ENCODE measurements at regions not wholly inside any gene's neighbourhood (a gene's known extent, or its start where the extent isn't known, plus 50 kb on each side); places are given as distances from the start of the nearest gene placed in this dataset.

DNA sequence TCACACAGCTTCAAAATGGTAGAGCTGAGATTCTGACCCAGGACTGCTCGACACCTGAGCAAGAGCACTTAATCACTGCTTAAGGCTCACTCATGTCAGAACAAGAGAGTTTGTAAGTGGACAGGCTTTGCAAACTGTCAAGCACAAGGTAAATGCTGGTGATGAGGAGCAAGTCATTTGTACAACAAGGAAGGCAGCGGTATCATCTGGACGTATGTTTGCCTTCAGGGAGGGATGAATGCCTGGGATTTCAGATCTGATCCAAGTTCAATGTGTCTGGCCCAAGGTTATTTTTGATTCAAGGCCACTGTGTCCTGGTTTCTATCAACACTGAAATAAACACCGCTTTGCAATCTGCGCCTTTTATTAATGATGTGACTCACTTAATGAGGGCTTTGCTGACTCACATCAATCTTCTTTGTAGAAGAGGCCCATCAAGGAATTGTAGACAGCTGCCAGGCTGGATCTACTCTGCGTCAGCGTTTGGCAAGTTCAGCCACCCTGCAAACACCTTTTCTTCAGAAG is 174.4 kb upstream of the HS3ST3A1 start:
- H3K4me1 ChIP-seq (ENCODE audit: control insufficient read depth in 5 of 5, insufficient read depth in 5 of 5, low read length in 5 of 5), result no peaks in the 10 kb centered on the region
- H3K27ac ChIP-seq (ENCODE audit: low read depth, low read length), result no peak overlapping the region
- no peaks in the 10 kb centered on the region for H3K36me3 ChIP-seq (ENCODE audit: control insufficient read depth in 5 of 5, insufficient read depth in 5 of 5, low read length in 5 of 5)
- no peak overlapping the region for H3K9ac ChIP-seq (ENCODE audit: low read length in 5 of 5)
- no peak overlapping the region for H3K4me3 ChIP-seq (ENCODE audit: low read depth in 1 of 5, low read length in 5 of 5)
- H3K9me3 ChIP-seq (ENCODE audit: control insufficient read depth in 5 of 5, low read length in 5 of 5), result peaks cover 0 to 15% (median 9%) of the 10 kb centered on the region in 5 donors
- no peaks in the 10 kb centered on the region for H3K27me3 ChIP-seq (ENCODE audit: control insufficient read depth in 5 of 5, insufficient read depth in 4 of 5, low read length in 5 of 5)

DNA sequence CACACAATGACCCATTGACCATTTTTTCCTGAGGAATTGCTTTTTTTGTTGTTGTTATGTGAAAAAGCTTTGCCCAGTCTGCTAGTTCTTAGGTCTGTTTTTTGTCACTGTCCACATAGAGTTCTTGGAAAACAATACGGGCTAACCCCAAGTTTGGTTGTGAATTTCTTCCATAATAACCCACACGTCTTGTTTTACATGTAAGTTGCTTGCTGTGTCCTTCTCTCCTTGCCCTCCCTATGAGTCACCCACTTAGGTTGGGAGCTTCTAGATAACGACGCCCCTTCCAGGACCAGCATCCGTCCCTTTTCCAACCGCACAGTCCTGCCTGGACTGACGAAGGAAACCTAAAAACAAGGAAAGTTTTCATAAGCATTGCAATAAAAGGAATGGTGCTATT is 175.3 kb upstream of the HS3ST3A1 start:
- Histone ChIP-seq H3K27ac (ENCODE audit: low read depth, low read length) (no peak overlapping the region), H3K27me3 (ENCODE audit: control insufficient read depth in 5 of 5, insufficient read depth in 4 of 5, low read length in 5 of 5) (no peaks in the 10 kb centered on the region), H3K4me1 (ENCODE audit: control insufficient read depth in 5 of 5, insufficient read depth in 5 of 5, low read length in 5 of 5) (no peaks in the 10 kb centered on the region), H3K9me3 (ENCODE audit: control insufficient read depth in 5 of 5, low read length in 5 of 5) (peaks cover 0 to 15% (median 7%) of the 10 kb centered on the region in 5 donors), H3K36me3 (ENCODE audit: control insufficient read depth in 5 of 5, insufficient read depth in 5 of 5, low read length in 5 of 5) (no peaks in the 10 kb centered on the region), H3K4me3 (ENCODE audit: low read depth in 1 of 5, low read length in 5 of 5) (no peak overlapping the region), H3K9ac (ENCODE audit: low read length in 5 of 5) (no peak overlapping the region)

DNA sequence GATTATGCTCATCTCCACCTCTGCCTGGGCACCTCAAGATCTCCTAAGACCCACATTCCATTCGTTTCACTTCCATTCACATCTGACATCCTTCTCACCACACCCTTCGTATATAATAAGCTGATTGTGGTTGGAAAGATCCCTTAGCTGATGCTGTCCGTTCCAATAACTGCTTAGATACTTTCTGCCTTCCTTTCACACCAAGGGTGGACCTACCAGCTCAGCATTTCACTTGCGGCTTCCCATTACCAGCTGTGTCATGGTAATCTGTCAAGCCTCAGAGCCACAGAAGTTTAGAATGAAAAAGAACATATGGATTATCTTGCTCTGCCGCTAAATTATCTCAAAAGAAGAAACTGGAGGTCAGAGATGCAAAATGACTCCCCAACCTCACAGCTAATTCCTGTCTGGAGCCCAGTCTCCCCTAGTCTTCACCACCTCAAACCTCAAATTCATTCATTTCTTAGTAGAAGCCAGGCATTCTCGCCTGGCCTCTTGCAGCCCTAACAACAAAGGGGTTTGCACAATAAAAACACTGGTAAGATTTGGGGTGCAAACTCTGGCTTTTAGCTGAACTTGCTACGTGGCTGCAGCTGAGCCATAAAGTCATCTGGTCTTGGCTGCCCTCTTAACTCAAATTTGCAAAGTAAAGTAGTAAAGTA is 182.8 kb upstream of the HS3ST3A1 start:
- no peaks in the 10 kb centered on the region for H3K4me1 ChIP-seq (ENCODE audit: control insufficient read depth in 5 of 5, insufficient read depth in 5 of 5, low read length in 5 of 5)
- H3K27ac ChIP-seq (ENCODE audit: low read depth, low read length), result no peak overlapping the region
- no peak overlapping the region for H3K4me3 ChIP-seq (ENCODE audit: low read depth in 1 of 5, low read length in 5 of 5)
- no peaks in the 10 kb centered on the region for H3K9me3 ChIP-seq (ENCODE audit: control insufficient read depth in 5 of 5, low read length in 5 of 5)
- H3K9ac ChIP-seq (ENCODE audit: low read length in 5 of 5), result no peak overlapping the region
- no peaks in the 10 kb centered on the region for H3K36me3 ChIP-seq (ENCODE audit: control insufficient read depth in 5 of 5, insufficient read depth in 5 of 5, low read length in 5 of 5)
- no peaks in the 10 kb centered on the region for H3K27me3 ChIP-seq (ENCODE audit: control insufficient read depth in 5 of 5, insufficient read depth in 4 of 5, low read length in 5 of 5)

DNA sequence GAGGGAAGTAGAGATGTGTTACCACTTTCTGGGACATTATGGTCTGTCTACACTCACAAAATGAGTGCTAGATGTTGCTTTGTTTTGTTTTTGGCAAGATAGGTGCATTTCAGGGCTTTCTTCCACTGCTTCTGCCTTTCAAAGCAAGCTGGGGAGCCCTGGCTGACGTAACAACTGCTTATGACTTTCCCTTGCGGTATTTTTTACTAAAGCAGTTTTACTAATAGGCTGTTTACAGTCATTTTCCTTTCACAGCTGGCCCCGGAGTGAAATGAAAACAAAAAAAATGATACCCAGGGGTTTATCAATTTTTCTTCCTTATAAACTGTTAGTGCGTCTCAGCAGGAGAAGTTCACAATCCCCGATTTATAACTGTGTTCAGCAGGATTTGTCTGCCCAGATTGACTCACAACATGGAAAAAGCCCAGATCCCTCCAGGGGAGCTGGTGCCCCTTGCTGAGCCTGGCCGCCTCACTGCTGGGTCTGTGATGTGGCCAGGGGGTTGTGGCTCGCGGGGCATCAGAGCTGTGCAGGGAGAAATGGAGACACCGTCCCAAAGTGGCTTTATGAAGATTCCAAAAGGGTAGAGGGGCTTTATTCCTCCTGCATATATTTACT is 184.4 kb upstream of the HS3ST3A1 start:
- Histone ChIP-seq H3K9ac (ENCODE audit: low read length in 5 of 5) (no peak overlapping the region), H3K36me3 (ENCODE audit: control insufficient read depth in 5 of 5, insufficient read depth in 5 of 5, low read length in 5 of 5) (no peaks in the 10 kb centered on the region), H3K9me3 (ENCODE audit: control insufficient read depth in 5 of 5, low read length in 5 of 5) (peaks cover 0 to 5% (median 2%) of the 10 kb centered on the region in 5 donors), H3K4me1 (ENCODE audit: control insufficient read depth in 5 of 5, insufficient read depth in 5 of 5, low read length in 5 of 5) (no peaks in the 10 kb centered on the region), H3K4me3 (ENCODE audit: low read depth in 1 of 5, low read length in 5 of 5) (no peak overlapping the region), H3K27ac (ENCODE audit: low read depth, low read length) (no peak overlapping the region), H3K27me3 (ENCODE audit: control insufficient read depth in 5 of 5, insufficient read depth in 4 of 5, low read length in 5 of 5) (no peaks in the 10 kb centered on the region)

DNA sequence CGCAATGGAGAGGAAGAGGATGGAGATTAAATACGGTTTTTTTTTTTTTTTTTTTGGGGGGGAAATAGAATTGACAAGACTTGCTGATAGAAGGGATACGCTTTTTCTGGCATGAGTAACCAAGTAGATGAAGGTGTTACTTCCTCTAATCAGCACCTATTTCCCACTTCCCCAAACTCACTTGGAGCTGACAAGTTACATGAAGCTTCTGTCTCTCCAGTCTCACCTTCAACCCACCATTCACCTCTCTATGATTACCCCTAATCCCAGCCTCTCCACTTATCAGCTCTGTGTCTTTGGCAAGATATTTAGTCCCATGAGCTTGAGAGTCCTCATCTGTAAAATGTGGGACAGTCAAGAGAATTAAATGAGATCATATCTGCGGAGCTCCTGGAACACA is 185.9 kb upstream of the HS3ST3A1 start:
- Histone ChIP-seq H3K27me3 (ENCODE audit: control insufficient read depth in 5 of 5, insufficient read depth in 4 of 5, low read length in 5 of 5) (no peaks in the 10 kb centered on the region), H3K9ac (ENCODE audit: low read length in 5 of 5) (no peak overlapping the region), H3K4me1 (ENCODE audit: control insufficient read depth in 5 of 5, insufficient read depth in 5 of 5, low read length in 5 of 5) (no peaks in the 10 kb centered on the region), H3K36me3 (ENCODE audit: control insufficient read depth in 5 of 5, insufficient read depth in 5 of 5, low read length in 5 of 5) (no peaks in the 10 kb centered on the region), H3K4me3 (ENCODE audit: low read depth in 1 of 5, low read length in 5 of 5) (no peak overlapping the region), H3K27ac (ENCODE audit: low read depth, low read length) (no peak overlapping the region), H3K9me3 (ENCODE audit: control insufficient read depth in 5 of 5, low read length in 5 of 5) (peaks cover 0 to 5% (median 2%) of the 10 kb centered on the region in 5 donors)

DNA sequence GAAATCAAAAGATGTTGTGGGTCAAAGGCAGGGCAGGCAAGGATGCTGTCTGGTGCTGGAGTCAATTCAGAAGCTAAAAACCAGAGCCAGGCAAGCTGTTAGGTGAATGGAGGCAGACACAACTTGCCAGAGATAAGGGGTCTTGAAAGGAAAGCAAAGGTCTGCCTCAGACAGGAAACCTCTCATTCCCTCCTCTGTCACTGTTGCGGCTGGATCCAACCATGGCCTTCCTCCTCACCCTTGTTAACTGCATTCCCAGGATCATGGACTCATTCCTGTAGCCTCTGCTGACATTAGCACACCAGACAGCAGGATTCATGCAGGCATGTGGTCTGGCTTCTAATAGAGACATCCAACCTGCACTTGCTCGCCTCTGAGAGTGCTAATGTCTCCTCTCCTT is 186.7 kb upstream of the HS3ST3A1 start:
- Histone ChIP-seq H3K4me3 (ENCODE audit: low read depth in 1 of 5, low read length in 5 of 5) (no peak overlapping the region), H3K36me3 (ENCODE audit: control insufficient read depth in 5 of 5, insufficient read depth in 5 of 5, low read length in 5 of 5) (no peaks in the 10 kb centered on the region), H3K27ac (ENCODE audit: low read depth, low read length) (no peak overlapping the region), H3K9ac (ENCODE audit: low read length in 5 of 5) (no peak overlapping the region), H3K4me1 (ENCODE audit: control insufficient read depth in 5 of 5, insufficient read depth in 5 of 5, low read length in 5 of 5) (no peaks in the 10 kb centered on the region), H3K27me3 (ENCODE audit: control insufficient read depth in 5 of 5, insufficient read depth in 4 of 5, low read length in 5 of 5) (no peaks in the 10 kb centered on the region), H3K9me3 (ENCODE audit: control insufficient read depth in 5 of 5, low read length in 5 of 5) (peaks cover 0 to 5% (median 2%) of the 10 kb centered on the region in 5 donors)

DNA sequence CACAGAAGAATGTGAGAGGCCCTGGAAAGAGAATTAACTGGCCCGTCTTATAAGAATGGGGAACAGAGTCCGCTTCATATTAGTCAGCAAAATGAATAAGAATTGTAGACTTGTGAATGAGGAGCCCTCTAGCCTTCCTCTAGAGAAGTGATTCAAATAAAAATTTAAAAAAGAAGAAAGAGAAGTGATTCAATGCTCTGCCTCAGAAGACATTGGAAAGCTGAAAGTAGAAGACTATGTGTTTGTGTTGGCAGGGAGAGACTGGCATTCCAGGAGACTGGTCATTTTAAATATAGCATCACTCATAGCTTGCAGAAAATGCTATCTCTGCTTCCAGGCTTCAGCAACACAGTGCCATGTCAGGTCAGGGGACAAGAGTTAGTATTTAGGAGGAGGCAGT is 190.6 kb upstream of the HS3ST3A1 start:
- Histone ChIP-seq H3K9ac (ENCODE audit: low read length in 5 of 5) (no peak overlapping the region), H3K4me3 (ENCODE audit: low read depth in 1 of 5, low read length in 5 of 5) (no peak overlapping the region), H3K9me3 (ENCODE audit: control insufficient read depth in 5 of 5, low read length in 5 of 5) (peaks cover 0 to 5% (median 2%) of the 10 kb centered on the region in 5 donors), H3K27ac (ENCODE audit: low read depth, low read length) (no peak overlapping the region), H3K36me3 (ENCODE audit: control insufficient read depth in 5 of 5, insufficient read depth in 5 of 5, low read length in 5 of 5) (no peaks in the 10 kb centered on the region), H3K27me3 (ENCODE audit: control insufficient read depth in 5 of 5, insufficient read depth in 4 of 5, low read length in 5 of 5) (no peaks in the 10 kb centered on the region), H3K4me1 (ENCODE audit: control insufficient read depth in 5 of 5, insufficient read depth in 5 of 5, low read length in 5 of 5) (no peaks in the 10 kb centered on the region)

DNA sequence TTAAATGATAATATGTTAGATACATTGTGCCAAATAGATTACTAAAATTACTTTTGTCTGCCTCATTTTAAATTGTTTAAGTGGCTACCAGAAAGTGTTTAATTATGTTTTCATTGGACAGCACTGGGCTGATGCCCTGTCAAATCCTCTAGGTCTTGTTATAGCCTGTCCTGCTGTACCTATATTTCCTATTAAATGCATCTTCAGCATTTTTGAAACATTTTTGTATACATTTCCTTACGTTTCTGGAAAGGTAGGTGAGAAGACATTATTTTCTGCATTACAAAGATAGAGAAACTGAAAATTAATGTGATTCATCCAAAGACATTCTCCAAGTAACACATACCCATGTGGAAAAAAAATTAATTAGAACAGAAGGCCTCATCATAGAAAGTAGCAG is 192.2 kb upstream of the HS3ST3A1 start:
- no peaks in the 10 kb centered on the region for H3K36me3 ChIP-seq (ENCODE audit: control insufficient read depth in 5 of 5, insufficient read depth in 5 of 5, low read length in 5 of 5)
- no peak overlapping the region for H3K4me3 ChIP-seq (ENCODE audit: low read depth in 1 of 5, low read length in 5 of 5)
- H3K9ac ChIP-seq (ENCODE audit: low read length in 5 of 5), result no peak overlapping the region
- H3K4me1 ChIP-seq (ENCODE audit: control insufficient read depth in 5 of 5, insufficient read depth in 5 of 5, low read length in 5 of 5), result no peaks in the 10 kb centered on the region
- peaks cover 0 to 5% (median 2%) of the 10 kb centered on the region in 5 donors for H3K9me3 ChIP-seq (ENCODE audit: control insufficient read depth in 5 of 5, low read length in 5 of 5)
- H3K27me3 ChIP-seq (ENCODE audit: control insufficient read depth in 5 of 5, insufficient read depth in 4 of 5, low read length in 5 of 5), result no peaks in the 10 kb centered on the region
- no peak overlapping the region for H3K27ac ChIP-seq (ENCODE audit: low read depth, low read length)

DNA sequence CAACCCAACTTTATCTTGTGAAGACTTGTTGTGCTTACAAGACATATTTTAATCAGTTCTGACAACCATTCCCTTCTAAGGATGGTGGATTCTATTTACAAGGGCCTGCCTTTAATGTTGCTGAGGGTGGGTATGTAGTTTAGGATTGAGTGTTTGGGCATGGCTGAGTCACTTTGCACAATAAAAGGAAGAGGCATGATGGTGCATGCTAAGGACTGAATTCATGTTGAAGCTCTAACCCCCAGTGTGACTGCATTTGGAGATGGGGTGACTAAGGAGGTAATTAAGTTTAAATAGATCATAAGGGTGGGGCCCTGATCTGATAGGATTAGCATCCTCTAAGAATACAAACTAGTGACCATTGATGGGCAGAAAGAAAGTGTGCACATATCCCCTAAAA is 196.1 kb upstream of the HS3ST3A1 start:
- no peaks in the 10 kb centered on the region for H3K4me1 ChIP-seq (ENCODE audit: control insufficient read depth in 5 of 5, insufficient read depth in 5 of 5, low read length in 5 of 5)
- no peak overlapping the region for H3K9ac ChIP-seq (ENCODE audit: low read length in 5 of 5)
- no peak overlapping the region for H3K27ac ChIP-seq (ENCODE audit: low read depth, low read length)
- no peaks in the 10 kb centered on the region for H3K36me3 ChIP-seq (ENCODE audit: control insufficient read depth in 5 of 5, insufficient read depth in 5 of 5, low read length in 5 of 5)
- no peaks in the 10 kb centered on the region for H3K9me3 ChIP-seq (ENCODE audit: control insufficient read depth in 5 of 5, low read length in 5 of 5)
- H3K27me3 ChIP-seq (ENCODE audit: control insufficient read depth in 5 of 5, insufficient read depth in 4 of 5, low read length in 5 of 5), result no peaks in the 10 kb centered on the region
- H3K4me3 ChIP-seq (ENCODE audit: low read depth in 1 of 5, low read length in 5 of 5), result no peak overlapping the region

DNA sequence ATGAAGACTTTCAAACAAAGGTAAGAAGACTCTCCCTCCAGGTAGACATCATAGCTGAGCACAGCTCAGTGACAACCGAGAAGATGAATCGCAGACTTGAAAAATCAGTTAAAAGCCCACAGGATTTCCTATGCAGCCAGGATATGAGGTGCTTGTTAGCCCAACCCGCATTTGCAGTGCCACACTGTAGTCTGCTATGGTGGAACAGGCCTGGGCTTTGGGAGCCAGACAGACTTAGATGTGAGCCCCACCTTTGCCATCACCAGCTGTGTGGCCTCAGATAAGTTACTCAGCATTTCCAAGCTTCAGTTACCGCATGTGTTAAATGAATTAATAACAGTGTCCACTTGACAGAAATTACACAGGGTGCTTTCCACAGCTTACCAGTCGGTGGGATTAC is 204.4 kb upstream of the HS3ST3A1 start:
- H3K9me3 ChIP-seq (ENCODE audit: control insufficient read depth in 5 of 5, low read length in 5 of 5), result no peaks in the 10 kb centered on the region
- H3K4me3 ChIP-seq (ENCODE audit: low read depth in 1 of 5, low read length in 5 of 5), result no peak overlapping the region
- no peaks in the 10 kb centered on the region for H3K27me3 ChIP-seq (ENCODE audit: control insufficient read depth in 5 of 5, insufficient read depth in 4 of 5, low read length in 5 of 5)
- H3K36me3 ChIP-seq (ENCODE audit: control insufficient read depth in 5 of 5, insufficient read depth in 5 of 5, low read length in 5 of 5), result no peaks in the 10 kb centered on the region
- H3K27ac ChIP-seq (ENCODE audit: low read depth, low read length), result no peak overlapping the region
- no peaks in the 10 kb centered on the region for H3K4me1 ChIP-seq (ENCODE audit: control insufficient read depth in 5 of 5, insufficient read depth in 5 of 5, low read length in 5 of 5)
- no peak overlapping the region for H3K9ac ChIP-seq (ENCODE audit: low read length in 5 of 5)
